ENCODE measurements at regions not wholly inside any gene's neighbourhood (a gene's known extent, or its start where the extent isn't known, plus 50 kb on each side); places are given as distances from the start of the nearest gene placed in this dataset.
"Not testable (repeated sequence)": the region's sequence is repeated elsewhere in the genome, so short reads cannot be mapped to it uniquely, and the experiment has no call there.

GRCh38 chr2:56055405-56055804 lies 128.4 kb upstream of the CCDC85A start:
- Histone ChIP-seq H3K4me3 (ENCODE audit: low read depth, low read length, poor library complexity, severe bottlenecking) (no peak overlapping the region), H3K9ac (ENCODE audit: low read length) (no peak overlapping the region), H3K79me2 (ENCODE audit: insufficient read depth, low read length) (no peaks in the 10 kb centered on the region), H3K36me3 (ENCODE audit: insufficient read depth, low read length) (no peaks in the 10 kb centered on the region), H3F3A (ENCODE audit: insufficient read depth, low read length) (no peaks in the 10 kb centered on the region), H3K9me2 (ENCODE audit: low read depth, low read length) (no peaks in the 10 kb centered on the region), H3K4me2 (ENCODE audit: low read length) (no peak overlapping the region), H4K20me1 (ENCODE audit: insufficient read depth, low read length) (no peaks in the 10 kb centered on the region), H3K27ac (ENCODE audit: low read depth, low read length, poor library complexity, severe bottlenecking) (no peak overlapping the region), H2AFZ (ENCODE audit: low read length) (no peak overlapping the region), H3K27me3 (ENCODE audit: insufficient read depth, low read length) (no peaks in the 10 kb centered on the region), H3K4me1 (ENCODE audit: insufficient read depth, low read length, severe bottlenecking) (no peaks in the 10 kb centered on the region), H3K9me3 (ENCODE audit: low read length) (no peaks in the 10 kb centered on the region)
- TF ChIP-seq CTCF (IDR thresholded peaks at IDR 0.05; ENCODE audit: low read length) = no peak
- no peak for TF ChIP-seq EZH2 (IDR thresholded peaks at IDR 0.05; ENCODE audit: borderline replicate concordance, low read length)

- H3K79me2 ChIP-seq (ENCODE audit: insufficient read depth, low read length); H3K27me3 ChIP-seq (ENCODE audit: insufficient read depth, low read length); H3K9me3 ChIP-seq (ENCODE audit: low read length); H3K4me1 ChIP-seq (ENCODE audit: insufficient read depth, low read length, severe bottlenecking); H3K4me2 ChIP-seq (ENCODE audit: low read length); H4K20me1 ChIP-seq (ENCODE audit: insufficient read depth, low read length); H3K9ac ChIP-seq (ENCODE audit: low read length); H3K4me3 ChIP-seq (ENCODE audit: low read depth, low read length, poor library complexity, severe bottlenecking); H3F3A ChIP-seq (ENCODE audit: insufficient read depth, low read length); H3K9me2 ChIP-seq (ENCODE audit: low read depth, low read length); H3K27ac ChIP-seq (ENCODE audit: low read depth, low read length, poor library complexity, severe bottlenecking); H2AFZ ChIP-seq (ENCODE audit: low read length); H3K36me3 ChIP-seq (ENCODE audit: insufficient read depth, low read length): not testable (repeated sequence)
These were observed 122.5 kb upstream of the CCDC85A start for GRCh38 chr2:56061327-56061726.

GRCh38 chr2:56068746-56069145 lies 115.0 kb upstream of the CCDC85A start:
- Histone ChIP-seq H2AFZ (ENCODE audit: low read length) (no peak overlapping the region), H3K4me2 (ENCODE audit: low read length) (no peak overlapping the region), H3K36me3 (ENCODE audit: insufficient read depth, low read length) (no peaks in the 10 kb centered on the region), H3K9me2 (ENCODE audit: low read depth, low read length) (no peaks in the 10 kb centered on the region), H3K9me3 (ENCODE audit: low read length) (no peaks in the 10 kb centered on the region), H4K20me1 (ENCODE audit: insufficient read depth, low read length) (no peaks in the 10 kb centered on the region), H3K27ac (ENCODE audit: low read depth, low read length, poor library complexity, severe bottlenecking) (no peak overlapping the region), H3K27me3 (ENCODE audit: insufficient read depth, low read length) (no peaks in the 10 kb centered on the region), H3F3A (ENCODE audit: insufficient read depth, low read length) (no peaks in the 10 kb centered on the region), H3K9ac (ENCODE audit: low read length) (no peak overlapping the region), H3K4me3 (ENCODE audit: low read depth, low read length, poor library complexity, severe bottlenecking) (no peak overlapping the region), H3K79me2 (ENCODE audit: insufficient read depth, low read length) (no peaks in the 10 kb centered on the region), H3K4me1 (ENCODE audit: insufficient read depth, low read length, severe bottlenecking) (no peaks in the 10 kb centered on the region)
- TF ChIP-seq CTCF (IDR thresholded peaks at IDR 0.05; ENCODE audit: low read length) = no peak
- no peak for TF ChIP-seq EZH2 (IDR thresholded peaks at IDR 0.05; ENCODE audit: borderline replicate concordance, low read length)

GRCh38 chr2:56077359-56077915 lies 106.4 kb upstream of the CCDC85A start:
- Histone ChIP-seq H3K79me2 (ENCODE audit: insufficient read depth, low read length) (no peaks in the 10 kb centered on the region), H3K36me3 (ENCODE audit: insufficient read depth, low read length) (no peaks in the 10 kb centered on the region)
- no peak for TF ChIP-seq EZH2 (IDR thresholded peaks at IDR 0.05; ENCODE audit: borderline replicate concordance, low read length)
- peak; percentile 58 for TF ChIP-seq CTCF (IDR thresholded peaks at IDR 0.05; ENCODE audit: low read length)

More at GRCh38 chr2:56077359-56077915, 106.4 kb upstream of the CCDC85A start:
- H3K9me2 ChIP-seq (ENCODE audit: low read depth, low read length) = no peaks in the 10 kb centered on the region
- no peaks in the 10 kb centered on the region for H3K9me3 ChIP-seq (ENCODE audit: low read length)
- H3K27ac ChIP-seq (ENCODE audit: low read depth, low read length, poor library complexity, severe bottlenecking) = no peak overlapping the region
- no peaks in the 10 kb centered on the region for H4K20me1 ChIP-seq (ENCODE audit: insufficient read depth, low read length)
- no peak overlapping the region for H3K4me3 ChIP-seq (ENCODE audit: low read depth, low read length, poor library complexity, severe bottlenecking)
- H3K9ac ChIP-seq (ENCODE audit: low read length) = no peak overlapping the region
- no peaks in the 10 kb centered on the region for H3F3A ChIP-seq (ENCODE audit: insufficient read depth, low read length)
- H3K4me1 ChIP-seq (ENCODE audit: insufficient read depth, low read length, severe bottlenecking) = no peaks in the 10 kb centered on the region
- H3K27me3 ChIP-seq (ENCODE audit: insufficient read depth, low read length) = no peaks in the 10 kb centered on the region
- no peak overlapping the region for H3K4me2 ChIP-seq (ENCODE audit: low read length)
- H2AFZ ChIP-seq (ENCODE audit: low read length) = no peak overlapping the region
